ENCODE measurements at regions not wholly inside any gene's neighbourhood (a gene's known extent, or its start where the extent isn't known, plus 50 kb on each side); places are given as distances from the start of the nearest gene placed in this dataset.

DNA sequence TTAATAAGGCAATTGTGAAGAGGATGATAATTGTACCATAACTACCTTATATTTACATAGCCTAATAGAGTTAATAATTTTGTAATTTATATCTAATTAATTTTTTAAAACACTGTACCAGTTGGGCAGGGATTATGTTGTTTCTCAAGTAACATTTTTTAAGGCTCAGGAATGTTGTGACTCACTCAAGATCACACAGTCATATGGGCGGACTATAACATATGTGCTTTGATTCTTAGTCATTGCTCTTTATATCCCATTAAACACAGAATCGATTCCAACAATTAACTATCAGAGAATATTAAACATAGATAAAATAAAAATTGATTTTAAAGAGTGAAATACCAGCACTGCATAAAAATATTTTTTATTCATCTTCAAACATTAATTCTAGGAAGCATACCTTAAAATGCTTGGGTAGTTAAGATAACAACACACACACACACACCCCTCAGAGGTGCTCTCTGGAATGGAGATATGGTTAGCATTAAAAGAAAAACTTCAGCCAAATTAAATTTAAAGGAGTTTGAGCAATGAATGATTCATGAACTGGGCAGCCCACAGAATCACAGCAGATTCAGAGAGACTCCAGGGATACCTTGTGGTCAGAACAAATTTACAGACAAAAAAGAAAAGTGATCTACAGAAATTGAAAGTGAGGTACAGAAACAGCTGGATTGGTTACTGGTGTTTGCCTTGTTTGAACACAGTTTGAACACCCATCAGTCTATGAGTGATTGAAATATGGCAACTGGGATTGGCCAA, 869.4 kb upstream of the ID2 start:
- Histone ChIP-seq H3K27me3 (ENCODE audit: control insufficient read depth, insufficient read depth, low read length) (no peaks in the 10 kb centered on the region), H3K27ac (ENCODE audit: low read length) (no peak overlapping the region), H3K9me3 (ENCODE audit: control insufficient read depth, low read depth, low read length) (peaks cover 3% of the 10 kb centered on the region), H3K4me1 (ENCODE audit: control insufficient read depth, insufficient read depth, low read length) (no peaks in the 10 kb centered on the region), H3K4me3 (ENCODE audit: low read length) (no peak overlapping the region), H3K36me3 (ENCODE audit: control insufficient read depth, insufficient read depth, low read length) (no peaks in the 10 kb centered on the region)
- no peak for DNase-seq
- 100% methylated on average over 2 of the region's 2 CpGs for WGBS (ENCODE audit: insufficient coverage, low lambda C conversion rate)

DNA sequence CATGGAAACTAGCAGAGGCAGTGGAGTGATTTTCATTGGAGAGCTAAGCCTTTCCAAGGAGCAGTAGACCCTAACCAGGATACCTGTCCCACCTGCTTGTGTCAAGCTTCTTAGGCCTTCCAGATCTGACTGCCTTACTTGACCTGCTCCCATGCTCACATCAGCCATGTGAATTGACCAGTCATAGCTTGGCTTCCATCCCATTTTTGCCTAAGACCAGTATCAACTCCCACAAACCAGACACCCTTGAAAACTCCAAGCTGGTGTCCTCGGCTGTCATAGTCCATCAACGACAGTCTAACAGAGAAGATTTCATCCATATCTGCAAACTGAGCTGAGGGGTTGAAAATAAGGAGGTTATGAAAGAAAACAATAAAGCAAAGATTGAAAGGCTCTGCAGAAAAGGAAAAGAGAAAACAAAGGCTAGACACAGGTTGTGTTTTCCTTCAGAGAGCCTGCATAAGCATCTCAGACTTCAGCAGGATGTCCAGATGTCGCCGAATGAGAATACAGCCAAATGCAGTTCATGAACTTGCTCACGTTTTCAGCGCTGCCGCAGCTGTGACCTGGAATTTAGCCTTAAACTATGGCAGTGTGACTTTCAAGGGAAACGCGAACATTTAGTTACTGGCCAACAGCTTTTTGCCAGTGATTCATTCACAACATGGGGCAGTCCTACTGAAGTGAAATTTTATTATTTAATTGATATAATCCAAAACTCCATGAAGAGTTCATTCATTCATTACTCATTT, 868.1 kb upstream of the ID2 start:
- WGBS (ENCODE audit: insufficient coverage, low lambda C conversion rate) = 93% methylated on average over 5 of the region's 9 CpGs
- Histone ChIP-seq H3K27ac (ENCODE audit: low read length) (no peak overlapping the region), H3K4me1 (ENCODE audit: control insufficient read depth, insufficient read depth, low read length) (no peaks in the 10 kb centered on the region), H3K36me3 (ENCODE audit: control insufficient read depth, insufficient read depth, low read length) (no peaks in the 10 kb centered on the region), H3K9me3 (ENCODE audit: control insufficient read depth, low read depth, low read length) (no peaks in the 10 kb centered on the region), H3K27me3 (ENCODE audit: control insufficient read depth, insufficient read depth, low read length) (no peaks in the 10 kb centered on the region), H3K4me3 (ENCODE audit: low read length) (no peak overlapping the region)
- no peak for DNase-seq

DNA sequence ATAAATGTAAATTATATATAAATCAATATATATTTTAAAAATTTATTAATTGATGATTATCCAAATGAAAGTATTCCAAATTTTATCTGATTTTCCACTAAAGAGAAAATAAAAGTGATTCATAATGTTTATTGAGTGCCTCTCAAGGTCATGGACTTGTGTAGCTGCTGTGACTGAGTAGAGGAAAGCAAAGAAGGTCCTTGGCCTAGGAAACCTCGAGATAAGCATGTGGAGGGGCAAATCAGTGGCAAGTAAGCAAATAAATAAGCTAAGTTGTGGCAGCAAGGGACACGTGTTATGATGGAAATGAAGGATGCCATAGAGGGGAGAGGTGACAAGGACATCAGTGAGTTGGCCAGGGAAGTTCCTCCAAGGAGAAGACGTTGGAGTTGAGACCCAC, 866.1 kb upstream of the ID2 start:
- H3K36me3 ChIP-seq (ENCODE audit: control insufficient read depth, insufficient read depth, low read length) = no peaks in the 10 kb centered on the region
- no peak for DNase-seq
- no peak overlapping the region for H3K4me3 ChIP-seq (ENCODE audit: low read length)
- 71% methylated on average over 2 of the region's 3 CpGs for WGBS (ENCODE audit: insufficient coverage, low lambda C conversion rate)
- no peaks in the 10 kb centered on the region for H3K27me3 ChIP-seq (ENCODE audit: control insufficient read depth, insufficient read depth, low read length)
- no peak overlapping the region for H3K27ac ChIP-seq (ENCODE audit: low read length)
- H3K4me1 ChIP-seq (ENCODE audit: control insufficient read depth, insufficient read depth, low read length) = no peaks in the 10 kb centered on the region
- no peaks in the 10 kb centered on the region for H3K9me3 ChIP-seq (ENCODE audit: control insufficient read depth, low read depth, low read length)

DNA sequence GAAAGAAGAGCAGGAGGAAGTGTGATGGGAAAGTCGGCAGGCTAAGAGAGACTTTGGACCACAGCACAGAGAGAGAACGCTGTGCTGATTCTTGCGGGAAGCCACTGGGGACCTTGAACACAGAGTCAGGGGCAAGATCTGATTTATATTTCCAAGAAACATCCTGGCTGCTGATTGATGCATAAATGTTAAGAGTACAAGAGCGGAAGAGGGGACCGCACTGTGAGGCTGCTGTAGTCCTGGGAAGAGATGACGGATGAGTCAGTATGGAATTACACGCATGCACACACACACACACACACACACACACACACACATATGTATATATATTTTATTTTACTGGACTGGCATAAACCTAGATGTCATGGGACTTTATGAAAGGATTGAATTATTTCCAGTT, 865.6 kb upstream of the ID2 start:
- no peaks in the 10 kb centered on the region for H3K36me3 ChIP-seq (ENCODE audit: control insufficient read depth, insufficient read depth, low read length)
- H3K27ac ChIP-seq (ENCODE audit: low read length) = no peak overlapping the region
- no peaks in the 10 kb centered on the region for H3K4me1 ChIP-seq (ENCODE audit: control insufficient read depth, insufficient read depth, low read length)
- no CpG with 5 or more reads among the region's 7 CpGs for WGBS (ENCODE audit: insufficient coverage, low lambda C conversion rate)
- peak; percentile 12 to 43 for DNase-seq
- H3K4me3 ChIP-seq (ENCODE audit: low read length) = no peak overlapping the region
- H3K27me3 ChIP-seq (ENCODE audit: control insufficient read depth, insufficient read depth, low read length) = no peaks in the 10 kb centered on the region
- no peaks in the 10 kb centered on the region for H3K9me3 ChIP-seq (ENCODE audit: control insufficient read depth, low read depth, low read length)

DNA sequence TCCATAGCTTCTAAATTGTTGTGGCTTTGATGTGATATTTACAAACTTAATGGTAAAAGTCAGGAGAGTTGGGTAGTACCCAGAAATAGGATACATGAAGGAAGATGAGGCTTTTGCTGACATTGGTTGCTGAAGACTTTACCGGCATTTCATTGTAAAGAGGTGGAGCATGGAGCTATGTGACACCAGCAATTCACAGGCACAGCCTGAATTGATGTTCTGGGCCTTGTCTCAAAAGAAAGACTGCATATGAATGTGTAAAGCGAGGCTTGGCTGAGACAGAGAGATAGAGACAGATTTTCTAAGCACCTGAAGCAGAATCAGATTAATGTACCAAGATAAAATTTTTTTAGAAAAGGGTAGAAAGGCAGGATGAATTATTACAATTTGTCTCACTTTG, 864.9 kb upstream of the ID2 start:
- Histone ChIP-seq H3K36me3 (ENCODE audit: control insufficient read depth, insufficient read depth, low read length) (no peaks in the 10 kb centered on the region), H3K4me1 (ENCODE audit: control insufficient read depth, insufficient read depth, low read length) (no peaks in the 10 kb centered on the region), H3K4me3 (ENCODE audit: low read length) (no peak overlapping the region), H3K27me3 (ENCODE audit: control insufficient read depth, insufficient read depth, low read length) (no peaks in the 10 kb centered on the region), H3K27ac (ENCODE audit: low read length) (no peak overlapping the region), H3K9me3 (ENCODE audit: control insufficient read depth, low read depth, low read length) (no peaks in the 10 kb centered on the region)
- no peak for DNase-seq
- WGBS (ENCODE audit: insufficient coverage, low lambda C conversion rate) = no CpG with 5 or more reads among the region's 2 CpGs

DNA sequence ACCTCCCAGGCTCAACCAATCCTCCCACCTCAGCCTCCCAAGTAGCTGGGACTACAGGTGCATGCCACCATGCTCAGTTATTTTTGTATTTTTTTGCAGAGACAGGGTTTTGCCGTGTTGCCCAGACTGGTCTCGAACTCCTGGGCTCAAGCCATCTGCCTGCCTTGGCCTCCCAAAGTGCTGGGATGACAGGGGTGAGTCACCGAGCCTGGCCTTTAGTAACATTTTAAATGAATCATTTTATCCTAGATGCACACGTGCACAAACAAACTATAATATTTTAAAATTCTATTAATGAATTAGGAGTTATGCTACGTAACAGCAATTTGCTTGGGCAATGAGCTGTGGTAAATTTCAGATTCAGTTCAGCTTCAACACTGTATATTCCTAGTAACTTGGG, 862.5 kb upstream of the ID2 start:
- Histone ChIP-seq H3K27ac (ENCODE audit: low read length) (peak overlapping the region; percentile 53), H3K9me3 (ENCODE audit: control insufficient read depth, low read depth, low read length) (no peaks in the 10 kb centered on the region), H3K4me3 (ENCODE audit: low read length) (no peak overlapping the region), H3K4me1 (ENCODE audit: control insufficient read depth, insufficient read depth, low read length) (no peaks in the 10 kb centered on the region), H3K36me3 (ENCODE audit: control insufficient read depth, insufficient read depth, low read length) (no peaks in the 10 kb centered on the region), H3K27me3 (ENCODE audit: control insufficient read depth, insufficient read depth, low read length) (no peaks in the 10 kb centered on the region)
- no peak for DNase-seq
- 100% methylated on average over 1 of the region's 5 CpGs for WGBS (ENCODE audit: insufficient coverage, low lambda C conversion rate)

DNA sequence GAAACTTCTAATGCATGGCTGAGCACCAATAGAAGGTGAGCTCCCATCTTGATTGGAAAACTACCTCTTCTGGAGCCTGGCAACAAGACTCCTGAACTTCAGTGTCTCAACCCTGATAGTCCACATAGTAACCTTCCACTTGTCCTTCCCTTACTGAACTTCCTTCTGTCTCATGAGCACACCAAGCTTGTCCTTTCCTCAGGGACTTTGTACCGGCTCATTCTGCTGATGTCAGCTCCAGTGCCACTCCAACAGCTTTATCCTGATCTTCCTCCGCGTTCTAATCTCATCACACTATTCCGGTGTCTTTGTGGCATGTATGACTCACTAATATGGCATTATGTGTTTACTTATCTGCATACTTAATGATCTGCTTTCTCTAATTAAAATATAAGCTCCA, 862.0 kb upstream of the ID2 start:
- peak; percentile 77 to 85 for DNase-seq
- Histone ChIP-seq H3K27ac (ENCODE audit: low read length) (peak overlapping the region; percentile 53), H3K36me3 (ENCODE audit: control insufficient read depth, insufficient read depth, low read length) (no peaks in the 10 kb centered on the region), H3K4me3 (ENCODE audit: low read length) (no peak overlapping the region), H3K27me3 (ENCODE audit: control insufficient read depth, insufficient read depth, low read length) (no peaks in the 10 kb centered on the region), H3K9me3 (ENCODE audit: control insufficient read depth, low read depth, low read length) (no peaks in the 10 kb centered on the region), H3K4me1 (ENCODE audit: control insufficient read depth, insufficient read depth, low read length) (no peaks in the 10 kb centered on the region)
- 31% methylated on average over 3 of the region's 4 CpGs for WGBS (ENCODE audit: insufficient coverage, low lambda C conversion rate)

DNA sequence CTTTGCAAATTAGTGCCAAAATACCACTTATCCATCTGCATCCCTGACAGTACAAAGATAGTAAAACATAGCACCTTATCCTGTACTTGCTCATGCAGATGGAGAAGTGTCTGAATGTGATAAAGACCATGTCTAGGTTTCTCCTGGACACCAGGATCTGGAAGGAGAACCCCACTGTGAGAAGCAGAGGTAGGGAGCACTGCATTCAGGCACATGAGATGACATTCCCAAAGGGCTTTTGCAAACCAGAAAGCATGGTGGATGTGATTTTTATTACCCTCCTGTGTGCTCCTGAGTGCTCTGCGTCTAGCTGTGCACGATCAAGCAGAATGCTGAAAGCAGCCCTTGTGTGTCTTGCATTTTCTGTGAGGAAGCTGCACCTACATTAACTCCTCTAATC, 857.6 kb upstream of the ID2 start:
- Histone ChIP-seq H3K4me3 (ENCODE audit: low read length) (no peak overlapping the region), H3K36me3 (ENCODE audit: control insufficient read depth, insufficient read depth, low read length) (no peaks in the 10 kb centered on the region), H3K4me1 (ENCODE audit: control insufficient read depth, insufficient read depth, low read length) (no peaks in the 10 kb centered on the region), H3K9me3 (ENCODE audit: control insufficient read depth, low read depth, low read length) (no peaks in the 10 kb centered on the region), H3K27ac (ENCODE audit: low read length) (no peak overlapping the region), H3K27me3 (ENCODE audit: control insufficient read depth, insufficient read depth, low read length) (no peaks in the 10 kb centered on the region)
- no peak for DNase-seq
- no CpG with 5 or more reads among the region's 2 CpGs for WGBS (ENCODE audit: insufficient coverage, low lambda C conversion rate)

DNA sequence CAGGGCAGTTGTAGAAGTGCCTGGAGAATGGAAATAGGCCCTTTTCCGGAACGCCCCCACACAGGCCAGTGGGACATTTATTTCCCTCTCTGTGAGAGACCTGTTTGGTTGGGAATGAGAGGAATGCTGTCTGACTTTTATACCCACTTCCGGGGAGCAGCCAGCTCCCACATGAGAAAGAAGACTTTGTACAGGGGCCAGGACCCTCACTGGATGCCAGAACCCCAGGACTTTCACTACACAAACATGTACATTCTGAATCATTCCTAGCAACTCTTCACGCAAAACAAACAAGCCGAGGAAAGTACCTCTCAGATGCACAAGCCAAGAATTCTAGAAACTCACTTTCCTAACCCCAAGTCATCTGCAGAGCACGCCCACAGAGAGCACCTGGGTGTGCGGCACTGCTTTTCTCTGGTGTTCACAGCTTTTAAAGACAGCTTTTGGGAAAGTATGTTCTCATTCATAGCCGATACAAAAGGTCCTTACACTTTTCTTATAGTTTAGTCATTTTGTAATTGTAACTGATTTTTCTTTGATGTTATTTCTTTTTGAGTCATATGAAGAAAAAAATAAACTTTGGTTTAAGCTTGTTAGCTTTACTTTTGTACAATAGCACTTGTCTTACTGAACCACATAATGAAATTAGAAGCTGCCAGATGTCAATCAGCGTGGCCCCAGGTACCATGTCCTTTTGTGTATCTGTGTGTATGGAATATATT, 856.1 kb upstream of the ID2 start:
- peak in 1 of 2 donors; percentile 9 for DNase-seq
- H3K4me1 ChIP-seq (ENCODE audit: control insufficient read depth, insufficient read depth, low read length) = peaks cover 2% of the 10 kb centered on the region
- no peaks in the 10 kb centered on the region for H3K36me3 ChIP-seq (ENCODE audit: control insufficient read depth, insufficient read depth, low read length)
- WGBS (ENCODE audit: insufficient coverage, low lambda C conversion rate) = 100% methylated on average over 1 of the region's 9 CpGs
- H3K9me3 ChIP-seq (ENCODE audit: control insufficient read depth, low read depth, low read length) = no peaks in the 10 kb centered on the region
- H3K4me3 ChIP-seq (ENCODE audit: low read length) = no peak overlapping the region
- H3K27me3 ChIP-seq (ENCODE audit: control insufficient read depth, insufficient read depth, low read length) = no peaks in the 10 kb centered on the region
- H3K27ac ChIP-seq (ENCODE audit: low read length) = no peak overlapping the region

DNA sequence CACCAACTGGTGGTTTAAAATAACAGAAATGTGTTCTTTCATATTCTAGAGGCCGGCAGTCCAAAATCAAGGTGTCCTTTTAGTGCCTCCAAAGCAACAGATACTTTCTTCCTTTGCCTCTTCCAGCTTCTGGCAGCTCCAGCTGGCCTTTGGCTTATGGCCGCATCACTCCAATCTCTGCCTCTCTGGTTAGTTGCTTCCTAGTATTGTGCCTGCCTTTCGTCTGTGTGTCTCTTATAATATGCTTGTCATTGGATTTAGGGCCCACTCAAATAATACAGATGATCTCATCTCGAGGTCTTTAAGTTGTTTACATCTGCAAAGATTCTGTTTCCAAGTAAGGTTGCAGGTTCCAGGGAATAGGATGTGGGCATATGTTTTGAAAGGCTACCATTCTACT, 855.2 kb upstream of the ID2 start:
- H3K4me1 ChIP-seq (ENCODE audit: control insufficient read depth, insufficient read depth, low read length) = peaks cover 4% of the 10 kb centered on the region
- no peak for DNase-seq
- no CpG with 5 or more reads among the region's 4 CpGs for WGBS (ENCODE audit: insufficient coverage, low lambda C conversion rate)
- no peak overlapping the region for H3K4me3 ChIP-seq (ENCODE audit: low read length)
- H3K9me3 ChIP-seq (ENCODE audit: control insufficient read depth, low read depth, low read length) = no peaks in the 10 kb centered on the region
- no peaks in the 10 kb centered on the region for H3K36me3 ChIP-seq (ENCODE audit: control insufficient read depth, insufficient read depth, low read length)
- no peak overlapping the region for H3K27ac ChIP-seq (ENCODE audit: low read length)
- no peaks in the 10 kb centered on the region for H3K27me3 ChIP-seq (ENCODE audit: control insufficient read depth, insufficient read depth, low read length)
